HEK293 (cell line): ENCODE measurements at regions not wholly inside any gene's neighbourhood (a gene's known extent, or its start where the extent isn't known, plus 50 kb on each side); places are given as distances from the start of the nearest gene placed in this dataset.
"Not testable (repeated sequence)": the region's sequence is repeated elsewhere in the genome, so short reads cannot be mapped to it uniquely, and the experiment has no call there.

Experiments
- CTCF ChIA-PET: fragments of 350-600 bp; formaldehyde crosslinking; extraction: SDS; loops from one replicate; lab custom pipeline; 2021; ENCODE audit warnings: antibody characterized with exemption; lab: Yijun Ruan, JAX
- POLR2A ChIA-PET: fragments of 300-600 bp; formaldehyde crosslinking; extraction: SDS; loops from one replicate; lab custom pipeline; 2020; ENCODE audit warnings: antibody characterized with exemption, inconsistent platforms; lab: Yijun Ruan, JAX
- H3K27ac ChIP-seq: fragments of 200-500 bp; sonication (Bioruptor generic); 2 replicates; pipeline ENCODE4 v1.5.1; 2014; ENCODE audit warnings: low read depth, low read length, control low read depth, inconsistent platforms; ENCODE audit errors: extremely low read depth
- H3K36me3 ChIP-seq, 2 experiments: fragments of 200-500 bp in 1 of 2; sonication (Bioruptor generic) in 1 of 2; 1 replicate in 1 of 2; 2 replicates in 1 of 2; pipeline ENCODE4 v1.5.1; 2014 to 2017; ENCODE audit warnings: inconsistent platforms in 2 of 2, low read length in 2 of 2; ENCODE audit not compliant: control insufficient read depth in 2 of 2, insufficient read depth in 1 of 2
- H3K4me1 ChIP-seq: fragments of 200-500 bp; sonication (Bioruptor generic); 2 replicates; pipeline ENCODE4 v1.5.1; 2014; ENCODE audit warnings: mild to moderate bottlenecking, low read length, inconsistent platforms; ENCODE audit not compliant: control insufficient read depth, insufficient read depth
- H3K4me3 ChIP-seq: 2 replicates; pipeline ENCODE4 v1.5.1; 2011; ENCODE audit warnings: low read depth, mild to moderate bottlenecking, control low read depth, low read length, moderate library complexity
- H3K9me3 ChIP-seq: fragments of 200-500 bp; sonication (Bioruptor generic); 2 replicates; pipeline ENCODE4 v1.5.1; 2014; ENCODE audit warnings: low read depth, low read length, inconsistent platforms; ENCODE audit not compliant: control insufficient read depth, insufficient read depth
- EGR2 ChIP-seq: fragments of 450-650 bp; formaldehyde crosslinking; IDR thresholded peaks from 2 replicates; pipeline ENCODE4 v1.5.1; 2016; ENCODE audit warnings: low read depth, missing biosample characterization, missing genetic modification characterization
- KLF7 ChIP-seq: fragments of 450-650 bp; formaldehyde crosslinking; IDR thresholded peaks from 2 replicates; pipeline ENCODE4 v1.5.1; 2016; ENCODE audit warnings: missing biosample characterization, missing genetic modification characterization, borderline replicate concordance
- MYNN ChIP-seq: fragments of 450-650 bp; formaldehyde crosslinking; IDR thresholded peaks from 2 replicates; pipeline ENCODE4 v1.5.1; 2016; ENCODE audit warnings: missing biosample characterization, missing genetic modification characterization, borderline replicate concordance
- ZBTB48 ChIP-seq: fragments of 450-650 bp; formaldehyde crosslinking; IDR thresholded peaks from 2 replicates; pipeline ENCODE4 v1.5.1; 2016; ENCODE audit warnings: missing biosample characterization, missing genetic modification characterization
- ZFHX2 ChIP-seq: fragments of 450-650 bp; formaldehyde crosslinking; conservative IDR thresholded peaks from 2 replicates; pipeline ENCODE4 v1.5.1; 2016; ENCODE audit warnings: missing biosample characterization, missing genetic modification characterization
- ZNF112 ChIP-seq: fragments of 450-650 bp; formaldehyde crosslinking; IDR thresholded peaks from 2 replicates; pipeline ENCODE4 v1.5.0; 2017; ENCODE audit warnings: missing biosample characterization, missing genetic modification characterization
- ZNF184 ChIP-seq: fragments of 450-650 bp; IDR thresholded peaks from 2 replicates; pipeline ENCODE4 v1.5.1; 2018; ENCODE audit warnings: missing biosample characterization, mild to moderate bottlenecking, missing genetic modification characterization
- ZNF416 ChIP-seq: fragments of 450-650 bp; formaldehyde crosslinking; IDR thresholded peaks from 2 replicates; pipeline ENCODE4 v1.5.1; 2016; ENCODE audit warnings: missing biosample characterization, missing genetic modification characterization
- ZNF549 ChIP-seq: fragments of 450-650 bp; IDR thresholded peaks from 2 replicates; pipeline ENCODE4 v1.5.1; 2018; ENCODE audit warnings: missing biosample characterization, missing genetic modification characterization, mild to moderate bottlenecking, inconsistent platforms, moderate library complexity
- ZNF555 ChIP-seq: fragments of 450-650 bp; formaldehyde crosslinking; conservative IDR thresholded peaks from 2 replicates; pipeline ENCODE4 v1.5.1; 2017; ENCODE audit warnings: missing biosample characterization, mild to moderate bottlenecking, missing genetic modification characterization, inconsistent platforms
- TF ChIP-seq, protein P1 (sequence below): fragments of 450-650 bp; formaldehyde crosslinking; IDR thresholded peaks from 2 replicates; pipeline ENCODE4 v1.5.1; 2016; ENCODE audit warnings: missing biosample characterization, missing genetic modification characterization
- TF ChIP-seq, protein P2 (sequence below): fragments of 450-650 bp; formaldehyde crosslinking; IDR thresholded peaks from 2 replicates; pipeline ENCODE4 v1.5.1; 2016; ENCODE audit warnings: missing biosample characterization, missing genetic modification characterization
- TF ChIP-seq, protein P3 (sequence below): fragments of 450-650 bp; formaldehyde crosslinking; IDR thresholded peaks from 2 replicates; pipeline ENCODE4 v1.5.1; 2017; ENCODE audit warnings: missing biosample characterization, missing genetic modification characterization
- TF ChIP-seq, protein P4 (sequence below): fragments of 450-650 bp; formaldehyde crosslinking; IDR thresholded peaks from 2 replicates; pipeline ENCODE4 v1.5.1; 2017; ENCODE audit warnings: missing biosample characterization, missing genetic modification characterization
- TF ChIP-seq, protein P5 (sequence below): IDR thresholded peaks from 2 replicates; pipeline ENCODE4 v1.6.1; 2011; ENCODE audit warnings: mild to moderate bottlenecking, low read depth, low read length, borderline replicate concordance

DNA sequence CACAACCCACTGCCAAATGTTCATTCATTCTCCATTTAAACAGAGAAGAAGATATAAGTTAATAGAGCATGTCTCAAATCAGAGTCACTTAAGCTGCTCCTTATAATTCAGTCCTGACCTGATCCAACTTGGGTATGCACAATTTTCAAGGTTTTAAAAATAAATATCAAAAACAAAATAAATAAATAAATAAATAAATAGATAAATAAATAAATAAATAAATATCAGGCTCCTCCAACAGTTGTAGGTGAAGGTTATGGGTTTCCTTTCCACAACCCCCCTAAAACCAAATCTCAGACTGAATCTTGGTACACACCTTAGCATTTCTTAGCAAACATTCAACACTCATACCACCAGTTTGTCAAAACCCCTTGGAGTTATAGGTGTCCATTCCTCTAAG is 204.4 kb downstream of the PARM1 start (continued):
- TF ChIP-seq ZNF112 (tag by site-specific recombination): no peak
- no peak for TF ChIP-seq ZNF549 (tag by site-specific recombination)

DNA sequence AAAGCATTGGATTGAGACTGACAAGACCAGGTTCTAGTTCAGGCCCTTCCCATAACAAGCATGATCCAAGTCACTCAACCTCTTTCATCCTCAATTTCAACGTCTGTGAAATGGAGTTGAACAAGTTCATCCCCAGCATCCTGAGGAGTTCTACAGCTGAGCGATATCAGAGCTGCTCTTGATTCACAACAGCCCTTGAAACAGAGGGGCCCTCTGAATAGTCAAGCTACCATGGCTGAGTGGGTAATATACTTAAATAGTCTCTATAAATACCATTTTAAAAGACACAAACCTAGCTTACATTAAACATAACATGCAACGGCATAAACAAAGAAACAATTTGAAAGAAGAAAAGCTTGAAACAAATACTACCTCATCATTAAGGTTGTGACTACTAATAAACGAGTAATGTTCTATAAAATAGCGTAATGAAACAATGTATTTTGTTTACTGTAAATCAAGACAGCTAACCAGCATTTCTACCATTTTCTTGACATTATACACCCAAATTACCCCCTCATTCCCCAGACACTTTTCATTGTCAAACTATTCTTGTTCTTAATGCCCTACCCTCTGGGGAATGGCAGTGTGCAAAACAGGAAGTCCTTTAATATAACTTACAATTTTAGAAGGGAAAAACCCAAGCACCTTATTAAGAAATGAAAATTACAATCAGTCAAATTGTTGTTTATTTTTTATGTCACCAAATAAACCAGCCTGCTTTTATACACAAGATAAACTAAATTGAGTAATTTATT is 202.3 kb downstream of the PARM1 start:
- no peak overlapping the region for H3K27ac ChIP-seq
- no peaks in the 10 kb centered on the region for H3K9me3 ChIP-seq
- no peaks in the 10 kb centered on the region for H3K4me1 ChIP-seq
- ChIA-PET POLR2A (no interaction called here), CTCF (interaction anchor here (0.7 kb wide), 1 partner anchor 665 kb away, joined by 3 read pairs; no protein-coding TSS in a partner anchor)
- H3K36me3 ChIP-seq: no peaks in the 10 kb centered on the region
- TF ChIP-seq ZNF416 (tag by site-specific recombination) (no peak), ZBTB48 (tag by site-specific recombination) (no peak), MYNN (tag by site-specific recombination) (no peak), KLF7 (tag by site-specific recombination) (no peak), ZNF184 (no peak), ZNF555 (tag by site-specific recombination) (no peak)
- TF ChIP-seq, protein P1, sequence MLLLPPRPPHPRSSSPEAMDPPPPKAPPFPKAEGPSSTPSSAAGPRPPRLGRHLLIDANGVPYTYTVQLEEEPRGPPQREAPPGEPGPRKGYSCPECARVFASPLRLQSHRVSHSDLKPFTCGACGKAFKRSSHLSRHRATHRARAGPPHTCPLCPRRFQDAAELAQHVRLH (tag by site-specific recombination): no peak
- TF ChIP-seq, protein P2, sequence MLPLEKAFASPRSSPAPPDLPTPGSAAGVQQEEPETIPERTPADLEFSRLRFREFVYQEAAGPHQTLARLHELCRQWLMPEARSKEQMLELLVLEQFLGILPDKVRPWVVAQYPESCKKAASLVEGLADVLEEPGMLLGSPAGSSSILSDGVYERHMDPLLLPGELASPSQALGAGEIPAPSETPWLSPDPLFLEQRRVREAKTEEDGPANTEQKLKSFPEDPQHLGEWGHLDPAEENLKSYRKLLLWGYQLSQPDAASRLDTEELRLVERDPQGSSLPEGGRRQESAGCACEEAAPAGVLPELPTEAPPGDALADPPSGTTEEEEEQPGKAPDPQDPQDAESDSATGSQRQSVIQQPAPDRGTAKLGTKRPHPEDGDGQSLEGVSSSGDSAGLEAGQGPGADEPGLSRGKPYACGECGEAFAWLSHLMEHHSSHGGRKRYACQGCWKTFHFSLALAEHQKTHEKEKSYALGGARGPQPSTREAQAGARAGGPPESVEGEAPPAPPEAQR (tag by site-specific recombination): no peak
- TF ChIP-seq, protein P3, sequence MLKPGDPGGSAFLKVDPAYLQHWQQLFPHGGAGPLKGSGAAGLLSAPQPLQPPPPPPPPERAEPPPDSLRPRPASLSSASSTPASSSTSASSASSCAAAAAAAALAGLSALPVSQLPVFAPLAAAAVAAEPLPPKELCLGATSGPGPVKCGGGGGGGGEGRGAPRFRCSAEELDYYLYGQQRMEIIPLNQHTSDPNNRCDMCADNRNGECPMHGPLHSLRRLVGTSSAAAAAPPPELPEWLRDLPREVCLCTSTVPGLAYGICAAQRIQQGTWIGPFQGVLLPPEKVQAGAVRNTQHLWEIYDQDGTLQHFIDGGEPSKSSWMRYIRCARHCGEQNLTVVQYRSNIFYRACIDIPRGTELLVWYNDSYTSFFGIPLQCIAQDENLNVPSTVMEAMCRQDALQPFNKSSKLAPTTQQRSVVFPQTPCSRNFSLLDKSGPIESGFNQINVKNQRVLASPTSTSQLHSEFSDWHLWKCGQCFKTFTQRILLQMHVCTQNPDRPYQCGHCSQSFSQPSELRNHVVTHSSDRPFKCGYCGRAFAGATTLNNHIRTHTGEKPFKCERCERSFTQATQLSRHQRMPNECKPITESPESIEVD (tag by site-specific recombination): no peak
- TF ChIP-seq, protein P4, sequence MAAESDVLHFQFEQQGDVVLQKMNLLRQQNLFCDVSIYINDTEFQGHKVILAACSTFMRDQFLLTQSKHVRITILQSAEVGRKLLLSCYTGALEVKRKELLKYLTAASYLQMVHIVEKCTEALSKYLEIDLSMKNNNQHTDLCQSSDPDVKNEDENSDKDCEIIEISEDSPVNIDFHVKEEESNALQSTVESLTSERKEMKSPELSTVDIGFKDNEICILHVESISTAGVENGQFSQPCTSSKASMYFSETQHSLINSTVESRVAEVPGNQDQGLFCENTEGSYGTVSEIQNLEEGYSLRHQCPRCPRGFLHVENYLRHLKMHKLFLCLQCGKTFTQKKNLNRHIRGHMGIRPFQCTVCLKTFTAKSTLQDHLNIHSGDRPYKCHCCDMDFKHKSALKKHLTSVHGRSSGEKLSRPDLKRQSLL: no peak
- TF ChIP-seq, protein P5, sequence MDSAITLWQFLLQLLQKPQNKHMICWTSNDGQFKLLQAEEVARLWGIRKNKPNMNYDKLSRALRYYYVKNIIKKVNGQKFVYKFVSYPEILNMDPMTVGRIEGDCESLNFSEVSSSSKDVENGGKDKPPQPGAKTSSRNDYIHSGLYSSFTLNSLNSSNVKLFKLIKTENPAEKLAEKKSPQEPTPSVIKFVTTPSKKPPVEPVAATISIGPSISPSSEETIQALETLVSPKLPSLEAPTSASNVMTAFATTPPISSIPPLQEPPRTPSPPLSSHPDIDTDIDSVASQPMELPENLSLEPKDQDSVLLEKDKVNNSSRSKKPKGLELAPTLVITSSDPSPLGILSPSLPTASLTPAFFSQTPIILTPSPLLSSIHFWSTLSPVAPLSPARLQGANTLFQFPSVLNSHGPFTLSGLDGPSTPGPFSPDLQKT: no peak
- H3K4me3 ChIP-seq: no peak overlapping the region

DNA sequence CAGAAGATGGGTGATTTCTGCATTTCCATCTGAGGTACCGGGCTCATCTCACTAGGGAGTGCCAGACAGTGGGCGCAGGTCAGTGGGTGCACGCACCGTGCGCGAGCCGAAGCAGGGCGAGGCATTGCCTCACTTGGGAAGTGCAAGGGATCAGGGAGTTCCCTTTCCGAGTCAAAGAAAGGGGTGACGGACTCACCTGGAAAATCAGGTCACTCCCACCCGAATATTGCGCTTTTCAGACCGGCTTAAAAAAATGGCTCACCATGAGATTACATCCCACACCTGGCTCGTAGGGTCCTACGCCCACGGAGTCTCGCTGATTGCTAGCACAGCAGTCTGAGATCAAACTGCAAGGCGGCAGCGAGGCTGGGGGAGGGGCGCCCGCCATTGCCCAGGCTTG is 194.0 kb downstream of the PARM1 start:
- H3K36me3 ChIP-seq, H3K4me1 ChIP-seq, POLR2A ChIA-PET, CTCF ChIA-PET, H3K4me3 ChIP-seq, H3K9me3 ChIP-seq, H3K27ac ChIP-seq: not testable (repeated sequence)
- TF ChIP-seq EGR2 (tag by site-specific recombination) (peak; percentile 33; the same call in 1 of the 2 replicates), ZFHX2 (0 out of 2 replicates have a peak, but pooled peaks have one; percentile 12)
